HepG2 (cell line): ENCODE measurements at regions not wholly inside any gene's neighbourhood (a gene's known extent, or its start where the extent isn't known, plus 50 kb on each side); places are given as distances from the start of the nearest gene placed in this dataset.
"Not testable (repeated sequence)": the region's sequence is repeated elsewhere in the genome, so short reads cannot be mapped to it uniquely, and the experiment has no call there.

Experiments
- ATAC-seq: fragments of 200-7000 bp; cut with Tn5 transposase; 3 replicates; pipeline ENCODE4 v1.9.1; 2020; ENCODE audit warnings: mild to moderate bottlenecking, moderate library complexity
- BruUV-seq: library from RNA; stranded (reverse); fragments of 400-500 nt; replicated peaks from 2 replicates; lab custom pipeline; 2021; lab: Mats Ljungman, UMichigan
- CTCF ChIA-PET: fragments of 300-600 bp; formaldehyde crosslinking; extraction: SDS; loops from one replicate; lab custom pipeline; 2021; ENCODE audit warnings: low total read pairs, inconsistent platforms, low intra/inter-chr PET ratio; lab: Yijun Ruan, JAX
- POLR2A ChIA-PET: fragments of 350-600 bp; sonication (Branson Sonifier 250); formaldehyde crosslinking; loops from one replicate; lab custom pipeline; 2020; ENCODE audit warnings: antibody characterized with exemption, inconsistent platforms; lab: Yijun Ruan, JAX
- DNase-seq: peaks from one replicate; pipeline ENCODE4 v3.0.0-alpha.2; 2015; ENCODE audit warnings: low spot score
- FAIRE-seq: peaks from 3 replicates; lab custom pipeline; 2011; peaks lifted over from hg19 to GRCh38; lab: Jason Lieb, UNC
- H2AFZ ChIP-seq: one replicate; pipeline ENCODE4 v1.6.1; 2011; ENCODE audit warnings: low read length, inconsistent platforms
- H3K27ac ChIP-seq: fragments of 300-600 bp; 3 replicates; pipeline ENCODE4 v1.8.0; 2011; ENCODE audit warnings: mixed run types, mild to moderate bottlenecking, mixed read lengths, low read length, inconsistent platforms; ENCODE audit not compliant: insufficient read depth; ENCODE audit errors: extremely low read length
- H3K27me3 ChIP-seq, 2 experiments: fragments of 200-600 bp in 1 of 2; 2 replicates in 1 of 2; 3 replicates in 1 of 2; pipeline versions ENCODE4 v1.6.0 to v1.8.0; 2011; ENCODE audit warnings: low read length in 2 of 2, mild to moderate bottlenecking in 2 of 2, moderate library complexity in 2 of 2, inconsistent platforms in 1 of 2; ENCODE audit not compliant: insufficient read depth in 2 of 2, control insufficient read depth in 1 of 2
- H3K36me3 ChIP-seq, 2 experiments: fragments of 200-600 bp in 1 of 2; replicated peaks in 1 of 2; 2 replicates in 1 of 2; 3 replicates in 1 of 2; pipeline versions ENCODE4 v1.5.1 to v1.8.0; 2011; ENCODE audit warnings: low read length in 2 of 2, inconsistent platforms in 1 of 2; ENCODE audit not compliant: insufficient read depth in 2 of 2, control insufficient read depth in 1 of 2
- H3K4me1 ChIP-seq: 2 replicates; pipeline ENCODE4 v1.5.1; 2012; ENCODE audit warnings: low read length, inconsistent platforms; ENCODE audit not compliant: insufficient read depth
- H3K4me2 ChIP-seq: 2 replicates; pipeline ENCODE4 v1.6.0; 2011; ENCODE audit warnings: low read depth, low read length, inconsistent platforms
- H3K4me3 ChIP-seq, 3 experiments: fragments of 200-600 bp in 1 of 3; sonication (generic), shearing (Covaris generic) in 1 of 3; replicated peaks in 1 of 3; 2 replicates each; pipeline ENCODE4 v1.5.1; 2011 to 2016; ENCODE audit warnings: low read length in 3 of 3, inconsistent platforms in 2 of 3, low read depth in 2 of 3, mild to moderate bottlenecking in 2 of 3, control low read depth in 1 of 3, mixed read lengths in 1 of 3; ENCODE audit not compliant: insufficient read depth in 1 of 3
- H3K79me2 ChIP-seq: one replicate; pipeline ENCODE4 v1.6.1; 2011; ENCODE audit warnings: low read length, inconsistent platforms; ENCODE audit not compliant: insufficient read depth
- H3K9ac ChIP-seq: 2 replicates; pipeline ENCODE4 v1.6.0; 2011; ENCODE audit warnings: mild to moderate bottlenecking, low read depth, low read length, inconsistent platforms; ENCODE audit not compliant: insufficient read depth
- H3K9me3 ChIP-seq: 2 replicates; pipeline ENCODE4 v1.5.1; 2012; ENCODE audit warnings: mild to moderate bottlenecking, low read length
- H4K20me1 ChIP-seq: 2 replicates; pipeline ENCODE4 v1.6.0; 2011; ENCODE audit warnings: inconsistent platforms, mild to moderate bottlenecking, low read length, moderate library complexity; ENCODE audit not compliant: insufficient read depth
- ARNTL ChIP-seq: sonication (generic); formaldehyde crosslinking; IDR thresholded peaks from 2 replicates; pipeline ENCODE4 v1.4.0; 2020; ENCODE audit warnings: mild to moderate bottlenecking, missing genetic modification reagents
- PCBP2 ChIP-seq: fragments of 200-400 bp; formaldehyde crosslinking; optimal IDR thresholded peaks from 2 replicates; pipeline ENCODE3; 2018; ENCODE audit warnings: low read length, low read depth; ENCODE audit not compliant: poor library complexity, severe bottlenecking
- ZKSCAN8 ChIP-seq: IDR thresholded peaks from 2 replicates; pipeline ENCODE4 v1.6.1; 2016; ENCODE audit warnings: borderline replicate concordance, missing genetic modification reagents, missing compliant biosample characterization
- ZNF232 ChIP-seq: sonication (generic); formaldehyde crosslinking; IDR thresholded peaks from 2 replicates; pipeline ENCODE4 v1.4.0; 2020; ENCODE audit warnings: missing genetic modification reagents, borderline replicate concordance
- ZNF337 ChIP-seq: sonication (generic); formaldehyde crosslinking; IDR thresholded peaks from 2 replicates; pipeline ENCODE4 v1.5.1; 2020; ENCODE audit warnings: missing genetic modification reagents, low read depth, mild to moderate bottlenecking, borderline replicate concordance
- ZNF33B ChIP-seq: sonication (generic); formaldehyde crosslinking; IDR thresholded peaks from 2 replicates; pipeline ENCODE4 v1.5.1; 2020; ENCODE audit warnings: mild to moderate bottlenecking, missing genetic modification reagents
- ZNF510 ChIP-seq: sonication (generic); formaldehyde crosslinking; IDR thresholded peaks from 2 replicates; pipeline ENCODE4 v1.4.0; 2020; ENCODE audit warnings: low read depth, mild to moderate bottlenecking, missing genetic modification reagents
- ZNF615 ChIP-seq: sonication (generic); formaldehyde crosslinking; IDR thresholded peaks from 2 replicates; pipeline ENCODE4 v1.5.0; 2020; ENCODE audit warnings: mild to moderate bottlenecking, missing genetic modification reagents, borderline replicate concordance
- WGBS: methylation state at CpG from one replicate; pipeline ENCODE4 v1.1.6; 2017; ENCODE audit warnings: low lambda C conversion rate; 5-methylcytosine and 5-hydroxymethylcytosine counted together
- in situ Hi-C: cut with HindIII; loops from 2 replicates; pipeline ENCODE4 v1.10.0; 2017; ENCODE audit warnings: low pct_unique_long_range_greater_than_20kb; ENCODE audit not compliant: extremely low pct_ligation_motif_present
- intact Hi-C: fragments of 100-400 bp; cut with micrococcal nuclease; formaldehyde crosslinking; loops from one replicate; pipeline ENCODE4 v1.10.0; 2022; ENCODE audit not compliant: unreplicated experiment

DNA sequence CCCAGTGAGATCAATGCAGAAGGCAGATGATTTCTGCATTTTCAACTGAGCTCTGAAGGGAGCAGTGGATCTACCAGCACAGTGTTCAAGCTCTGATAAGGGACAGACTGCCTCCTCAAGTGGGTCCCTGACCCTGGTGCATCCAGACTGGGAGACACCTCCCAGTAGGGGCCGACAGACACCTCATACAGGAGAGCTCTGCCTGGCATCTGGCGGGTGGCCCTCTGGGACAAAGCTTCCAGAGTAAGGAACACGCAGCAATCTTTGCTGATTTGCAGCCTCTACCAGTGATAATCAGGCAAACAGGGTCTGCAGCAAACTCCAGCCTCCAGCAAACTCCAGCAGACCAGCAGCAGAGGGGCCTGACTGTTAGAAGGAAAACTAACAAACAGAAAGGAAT, 152.9 kb upstream of the CCDC196 start:
- WGBS = 4% methylated on average over 3 of the region's 3 CpGs
- DNase-seq, intact Hi-C loops, H2AFZ ChIP-seq, H3K4me2 ChIP-seq, H3K4me1 ChIP-seq, H3K27me3 ChIP-seq, POLR2A ChIA-PET, H3K79me2 ChIP-seq, H4K20me1 ChIP-seq, H3K9me3 ChIP-seq, in situ Hi-C loops, BruUV-seq, H3K4me3 ChIP-seq, FAIRE-seq, CTCF ChIA-PET, H3K27ac ChIP-seq, H3K36me3 ChIP-seq, ATAC-seq, H3K9ac ChIP-seq: not testable (repeated sequence)

GRCh38 chr14:66341239-66341638, 144.9 kb upstream of the CCDC196 start:
- Histone ChIP-seq H4K20me1 (no peaks in the 10 kb centered on the region), H3K27me3 (no peaks in the 10 kb centered on the region), H2AFZ (no peak overlapping the region), H3K27ac (no peak overlapping the region), H3K4me3 (no peak overlapping the region), H3K9me3 (no peaks in the 10 kb centered on the region), H3K79me2 (no peaks in the 10 kb centered on the region), H3K4me1 (no peaks in the 10 kb centered on the region), H3K9ac (no peak overlapping the region), H3K4me2 (no peak overlapping the region), H3K36me3 (no peaks in the 10 kb centered on the region)
- in situ Hi-C loops = no loop called here
- DNase-seq = no peak
- intact Hi-C loops = no loop called here
- FAIRE-seq = no peak
- ATAC-seq = no peak
- ChIA-PET CTCF (no interaction called here), POLR2A (no interaction called here)
- TF ChIP-seq ZNF615 (CRISPR knock-in tag) (no peak), ZNF232 (no peak), PCBP2 (no peak), ZNF510 (CRISPR knock-in tag) (no peak), ZNF33B (CRISPR knock-in tag) (no peak), ZNF337 (CRISPR knock-in tag) (no peak), ZKSCAN8 (CRISPR knock-in tag) (no peak), ARNTL (CRISPR knock-in tag) (no peak)
- no TSS peak for BruUV-seq
